HFF-Myc (cell line): ENCODE measurements at regions not wholly inside any gene's neighbourhood (a gene's known extent, or its start where the extent isn't known, plus 50 kb on each side); places are given as distances from the start of the nearest gene placed in this dataset.
"Not testable (repeated sequence)": the region's sequence is repeated elsewhere in the genome, so short reads cannot be mapped to it uniquely, and the experiment has no call there.

Experiments
- DNase-seq: peaks from one replicate; pipeline ENCODE4 v3.0.0-alpha.2; 2011; ENCODE audit warnings: low read depth; ENCODE audit errors: extremely low read depth
- H3K4me3 ChIP-seq: replicated peaks from 2 replicates; pipeline ENCODE4 v1.5.1; 2011; ENCODE audit warnings: low read depth, mild to moderate bottlenecking, control low read depth, low read length
- CTCF ChIP-seq: IDR thresholded peaks from 2 replicates; pipeline ENCODE4 v1.5.1; 2012; ENCODE audit warnings: mild to moderate bottlenecking, low read depth, low read length, control low read depth; ENCODE audit errors: missing control alignments

- not testable (repeated sequence) for DNase-seq, H3K4me3 ChIP-seq
Measured at GRCh38 chrX:76774912-76775311, 347.4 kb downstream of the MAGEE1 start.

GRCh38 chrX:76796311-76796710, 368.8 kb downstream of the MAGEE1 start:
- TF ChIP-seq CTCF, result no peak
- no peak for DNase-seq
- H3K4me3 ChIP-seq, result no peak overlapping the region

- TF ChIP-seq CTCF, result no peak
- H3K4me3 ChIP-seq, result no peak overlapping the region
- DNase-seq, result no peak
Measured at GRCh38 chrX:76802708-76803107, 375.2 kb downstream of the MAGEE1 start.

- H3K4me3 ChIP-seq, result no peak overlapping the region
- no peak for TF ChIP-seq CTCF
- no peak for DNase-seq
Measured at GRCh38 chrX:76815754-76816153, 388.2 kb downstream of the MAGEE1 start.

GRCh38 chrX:76817279-76817678, 389.8 kb downstream of the MAGEE1 start:
- not testable (repeated sequence) for DNase-seq, H3K4me3 ChIP-seq

GRCh38 chrX:76821276-76821675, 393.8 kb downstream of the MAGEE1 start:
- DNase-seq, result no peak
- no peak for TF ChIP-seq CTCF
- H3K4me3 ChIP-seq, result no peak overlapping the region

- no peak for DNase-seq
- H3K4me3 ChIP-seq, result no peak overlapping the region
- TF ChIP-seq CTCF, result no peak
Measured at GRCh38 chrX:76827672-76828071, 400.2 kb downstream of the MAGEE1 start.

- H3K4me3 ChIP-seq, DNase-seq: not testable (repeated sequence)
Measured at GRCh38 chrX:76840902-76841301, 413.4 kb downstream of the MAGEE1 start.

- no peak for DNase-seq
- no peak for TF ChIP-seq CTCF
- no peak overlapping the region for H3K4me3 ChIP-seq
Measured at GRCh38 chrX:76850851-76851250, 423.3 kb downstream of the MAGEE1 start.
